ENCODE measurements at regions not wholly inside any gene's neighbourhood (a gene's known extent, or its start where the extent isn't known, plus 50 kb on each side); places are given as distances from the start of the nearest gene placed in this dataset.

DNA sequence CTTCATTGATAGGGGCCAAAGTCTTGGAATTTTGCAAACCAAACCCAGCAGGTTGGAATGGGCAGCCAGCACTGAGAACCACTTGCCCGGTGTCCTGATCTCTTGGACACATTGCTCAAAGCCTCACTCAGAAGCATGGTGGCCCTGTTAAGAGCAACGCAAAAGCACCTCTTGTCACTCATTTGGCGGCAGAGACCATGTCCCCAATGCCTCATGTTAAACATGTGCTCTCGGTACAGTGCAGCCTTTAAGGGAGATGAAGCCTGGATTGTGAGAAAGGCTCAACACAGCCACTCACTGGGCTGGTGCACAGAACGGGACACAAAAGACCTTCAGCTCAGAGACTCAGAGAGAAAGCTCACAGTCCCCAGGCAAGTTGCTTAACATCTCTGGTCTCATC, 298.4 kb upstream of the PRDM1 start:
- no peak for DNase-seq

- DNase-seq: no peak
Observed at GRCh38 chr6:105786890-105787655, 299.1 kb upstream of the PRDM1 start.

GRCh38 chr6:105786449-105786848, 299.7 kb upstream of the PRDM1 start:
- DNase-seq: no peak

DNA sequence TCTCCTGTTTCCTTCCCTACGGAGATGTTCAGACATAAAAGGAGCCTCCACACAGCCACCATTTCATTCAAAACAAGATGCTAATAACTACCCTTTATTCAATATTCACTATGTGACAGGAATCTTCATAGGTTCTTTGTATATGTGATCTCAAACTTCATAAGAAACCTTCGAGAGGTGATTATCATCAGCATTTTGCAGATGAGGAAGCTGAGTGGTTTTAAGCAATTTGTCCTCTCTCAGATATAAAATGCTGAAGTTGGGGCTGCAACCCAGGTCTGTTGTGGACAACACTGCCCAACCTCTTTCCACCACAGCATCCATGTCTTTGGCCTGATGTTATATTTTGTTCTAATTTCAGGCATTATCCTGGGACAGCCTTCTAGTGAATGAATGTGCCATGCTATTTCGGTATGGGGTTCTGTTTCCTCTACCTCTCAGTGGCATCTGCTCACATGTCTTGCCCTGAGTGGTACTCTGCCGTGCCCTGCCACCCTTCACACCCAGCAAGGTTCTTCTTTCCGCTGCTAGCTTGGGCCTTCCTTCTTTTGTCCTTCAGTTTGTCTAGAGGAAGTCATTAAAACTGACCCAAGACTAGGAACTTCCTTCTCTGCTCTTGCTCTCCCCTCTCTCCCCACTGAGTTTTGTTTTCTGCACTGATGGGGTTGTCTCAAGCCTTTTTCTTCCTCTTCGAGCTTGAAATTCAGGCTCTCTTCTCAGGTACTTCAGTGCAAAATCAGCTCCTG, 300.9 kb upstream of the PRDM1 start:
- no peak for DNase-seq

DNA sequence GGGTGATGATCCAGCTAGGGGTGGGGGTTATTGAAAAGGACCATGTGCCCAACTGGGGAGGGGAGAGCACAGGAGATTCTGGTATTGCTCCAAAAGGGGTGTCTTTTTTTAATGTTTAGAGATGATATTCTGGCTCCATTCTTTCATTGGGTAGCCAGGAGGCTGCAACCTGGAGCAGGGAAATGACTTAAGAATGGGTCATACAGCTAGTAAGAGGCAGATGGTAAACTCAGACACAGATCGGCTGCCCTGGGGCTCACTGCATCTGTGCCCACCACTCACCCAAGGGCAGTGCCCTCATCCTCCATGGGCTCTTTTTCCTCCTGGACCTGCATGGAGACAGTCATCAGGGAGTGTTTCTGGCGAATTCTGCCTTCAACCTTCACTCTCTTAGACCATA, 302.0 kb upstream of the PRDM1 start:
- DNase-seq: no peak

GRCh38 chr6:105783333-105783935, 302.7 kb upstream of the PRDM1 start:
- no peak for DNase-seq

- DNase-seq: no peak
Observed at GRCh38 chr6:105781915-105782314, 304.2 kb upstream of the PRDM1 start.

DNA sequence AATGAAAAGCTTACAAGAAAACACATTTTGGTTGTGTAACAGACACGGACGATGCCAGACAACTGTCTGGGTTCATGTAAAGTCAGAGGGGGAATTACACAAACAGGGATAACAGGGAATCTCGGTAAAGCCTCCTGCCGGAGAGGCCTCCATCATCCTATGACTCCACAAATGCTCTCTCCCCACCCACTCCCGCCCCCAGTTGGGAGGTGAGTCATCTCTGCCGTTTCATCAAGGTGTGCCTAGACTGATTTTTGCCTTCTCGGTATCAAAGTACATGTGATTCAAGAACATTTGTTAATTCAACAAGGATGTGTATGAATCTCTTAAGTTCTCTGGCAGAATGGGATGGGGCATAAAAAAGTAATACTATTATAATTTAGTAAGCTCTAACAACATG, 304.9 kb upstream of the PRDM1 start:
- DNase-seq: no peak

- no peak for DNase-seq
Observed at GRCh38 chr6:105780146-105780860, 305.8 kb upstream of the PRDM1 start.

GRCh38 chr6:105779110-105779509, 307.0 kb upstream of the PRDM1 start:
- no peak for DNase-seq

- DNase-seq: no peak
Observed at GRCh38 chr6:105775095-105775494, 311.0 kb upstream of the PRDM1 start.

GRCh38 chr6:105774247-105774646, 311.9 kb upstream of the PRDM1 start:
- no peak for DNase-seq

DNA sequence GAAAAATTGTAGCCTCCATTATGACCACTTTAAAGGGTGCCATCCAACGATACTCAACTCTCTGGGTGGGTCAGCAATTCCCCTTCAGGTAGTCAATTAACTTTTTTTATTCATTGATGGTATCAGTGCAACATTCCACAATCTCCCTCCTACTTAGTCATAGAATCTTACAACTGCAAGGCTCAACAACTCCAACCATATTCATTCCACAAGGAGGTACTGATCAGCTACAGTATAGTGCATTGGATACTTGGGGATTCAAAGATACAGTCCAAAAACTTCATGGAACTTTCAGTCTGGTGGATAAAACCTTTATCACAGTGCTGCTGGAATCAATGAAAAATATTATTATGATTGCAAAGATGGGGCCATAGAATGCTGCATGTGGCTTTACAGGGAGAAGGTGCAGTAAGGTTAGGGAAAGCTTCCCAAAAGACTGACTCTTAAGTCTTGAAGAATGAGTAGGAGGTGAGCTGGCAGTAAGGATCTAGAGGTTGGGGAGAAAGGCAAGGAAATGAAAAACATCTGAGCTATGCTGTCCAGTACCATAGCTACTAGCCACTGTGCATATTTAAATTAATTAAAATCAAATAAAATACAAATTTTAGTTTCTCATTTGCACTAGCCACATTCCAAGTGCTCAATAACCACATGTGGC, 314.7 kb upstream of the PRDM1 start:
- no peak for DNase-seq

DNA sequence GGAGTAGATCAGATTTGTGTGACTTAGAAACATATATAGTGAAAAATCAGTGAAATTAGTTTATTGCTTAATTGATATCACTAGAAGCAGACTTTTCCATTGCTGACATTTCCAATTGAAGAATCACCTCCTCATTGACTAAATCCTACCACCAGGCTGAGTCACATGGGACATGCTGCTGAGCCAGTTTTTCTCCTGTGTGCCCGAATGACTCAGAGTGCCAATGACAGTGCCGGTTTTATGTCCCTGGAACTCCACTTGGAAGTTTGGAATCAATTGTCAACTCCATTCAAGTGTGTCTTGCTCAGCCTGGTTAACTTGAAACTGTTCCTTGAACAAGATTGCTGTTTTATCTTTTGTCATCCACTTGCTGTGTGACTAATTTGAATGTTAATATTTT, 316.1 kb upstream of the PRDM1 start:
- no peak for DNase-seq

DNA sequence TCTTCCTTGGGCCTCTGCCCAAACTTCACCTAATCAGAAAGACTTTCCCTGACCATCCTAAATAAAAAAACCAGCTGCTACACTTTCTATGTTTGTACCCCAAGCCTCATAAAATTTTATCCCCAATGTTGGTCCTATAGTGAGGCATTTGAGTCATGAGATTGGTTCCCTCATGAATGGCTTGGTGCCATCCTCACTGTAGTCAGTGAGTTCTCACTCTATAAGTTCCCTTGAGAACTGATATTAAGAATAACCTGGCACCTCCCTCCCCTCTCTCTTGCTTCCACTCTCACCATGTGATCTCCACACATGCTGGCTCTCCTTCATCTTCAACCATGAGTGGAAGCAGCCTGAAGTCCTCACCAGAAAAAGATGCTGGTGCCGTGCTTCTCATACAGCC, 316.9 kb upstream of the PRDM1 start:
- no peak for DNase-seq

DNA sequence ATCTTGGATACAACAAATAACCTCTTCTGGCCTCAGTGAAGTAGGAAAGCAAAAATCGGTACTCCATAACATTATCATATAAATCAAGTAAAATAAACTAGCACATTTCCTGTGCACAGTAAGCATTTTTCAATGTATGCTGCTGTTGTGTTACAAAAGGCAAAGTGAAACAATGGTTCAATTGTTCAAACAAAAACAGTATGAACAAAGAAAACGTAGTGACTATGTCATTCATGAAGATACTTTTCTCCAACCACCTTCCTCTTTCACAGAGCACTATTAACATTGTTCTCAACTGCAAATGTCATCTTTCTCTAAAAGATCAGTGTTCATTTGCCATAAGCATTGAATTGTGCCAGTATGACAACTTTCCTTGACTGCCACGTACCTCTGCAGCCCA, 318.6 kb upstream of the PRDM1 start:
- DNase-seq: no peak

DNA sequence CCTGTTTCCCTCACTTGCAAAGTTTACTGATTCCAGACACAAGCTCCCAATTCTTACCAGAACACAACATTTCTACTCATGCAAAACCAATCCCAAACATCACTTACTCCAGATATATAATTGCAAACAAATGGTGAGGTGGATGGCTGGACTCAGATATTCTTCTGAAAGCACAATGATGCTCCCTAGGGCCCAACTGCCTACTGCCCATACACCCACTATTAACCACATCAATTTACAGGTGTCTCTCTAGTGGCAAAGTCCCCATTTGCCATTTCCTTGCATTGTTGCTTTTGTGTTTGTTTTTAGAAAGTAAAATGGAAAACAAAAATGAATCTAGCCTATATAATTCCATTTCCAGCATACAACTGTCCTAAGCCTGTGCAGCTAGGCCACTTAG, 320.9 kb upstream of the PRDM1 start:
- DNase-seq: no peak

DNA sequence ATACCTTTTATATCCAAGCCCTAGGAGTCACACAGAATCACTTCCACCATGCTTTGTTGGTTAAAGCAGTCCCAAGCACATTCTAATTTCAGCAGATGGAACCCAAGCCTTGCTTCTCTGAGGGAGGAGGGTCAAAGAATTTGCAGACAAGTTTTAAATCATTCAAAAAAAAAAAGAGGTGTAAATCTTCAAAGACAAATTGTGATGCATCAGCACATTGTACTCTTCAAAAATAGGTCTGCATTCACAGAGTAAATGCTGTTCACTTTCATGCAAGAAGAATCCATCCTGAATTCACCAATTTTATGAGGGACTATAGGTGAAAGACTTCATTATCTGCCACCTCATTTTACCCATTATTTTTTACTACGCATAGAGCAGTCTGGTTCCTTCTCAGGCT, 321.8 kb upstream of the PRDM1 start:
- DNase-seq: no peak

DNA sequence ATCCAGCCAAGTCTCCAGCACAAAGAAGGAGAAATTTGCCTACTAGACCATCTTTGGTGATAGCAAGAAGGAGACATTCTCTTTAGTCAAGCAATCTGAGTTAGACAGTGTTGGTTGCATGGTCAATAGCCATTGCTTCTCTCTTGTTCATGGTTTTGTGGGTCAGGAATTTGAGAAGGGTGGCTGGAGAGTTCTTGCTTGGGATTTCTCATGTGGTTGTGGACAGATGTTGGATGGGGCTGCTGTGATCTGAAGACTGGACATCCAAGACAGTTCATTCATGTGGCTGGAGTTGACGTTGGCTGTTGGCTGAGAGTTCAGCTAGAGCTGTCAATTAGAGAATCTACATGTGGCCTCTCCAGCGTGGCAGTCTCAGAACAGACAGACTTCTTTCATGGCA, 322.3 kb upstream of the PRDM1 start:
- no peak for DNase-seq

- no peak for DNase-seq
Observed at GRCh38 chr6:105760746-105761145, 325.4 kb upstream of the PRDM1 start.

- DNase-seq: no peak
Observed at GRCh38 chr6:105759946-105760345, 326.2 kb upstream of the PRDM1 start.

DNA sequence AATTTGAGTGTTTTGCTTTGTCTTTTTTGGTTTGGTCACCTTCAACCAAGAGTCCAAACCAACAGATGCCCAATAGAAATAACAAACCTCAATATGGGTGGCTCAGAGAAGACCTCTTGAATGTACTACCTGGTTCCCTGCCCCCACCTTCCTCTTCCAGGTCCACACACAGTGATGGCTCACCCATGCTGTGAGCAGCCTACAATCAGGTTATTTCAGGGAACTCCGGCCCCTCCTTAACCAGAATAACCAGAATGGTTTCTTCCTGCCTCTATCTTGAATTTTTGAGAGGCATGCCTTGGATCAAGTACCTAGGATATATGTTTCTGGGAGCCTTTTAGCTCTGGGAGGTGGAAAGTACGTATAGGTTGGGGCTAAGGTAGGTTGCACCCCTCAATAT, 327.1 kb upstream of the PRDM1 start:
- no peak for DNase-seq

Measured in NCI-H1930 (cell line).